OCI-LY7 (cell line): ENCODE measurements at regions not wholly inside any gene's neighbourhood (a gene's known extent, or its start where the extent isn't known, plus 50 kb on each side); places are given as distances from the start of the nearest gene placed in this dataset.

Source experiments
- BruUV-seq: library from RNA; stranded (reverse); fragments of 400-500 nt; replicated peaks from 2 replicates; lab custom pipeline; 2021; lab: Mats Ljungman, UMichigan
- CTCF ChIA-PET: fragments of 300-600 bp; sonication (Branson Sonifier 250); formaldehyde crosslinking; loops from one replicate; lab custom pipeline; 2022; ENCODE audit warnings: antibody characterized with exemption; ENCODE audit not compliant: unreplicated experiment; lab: Charles Lee
- POLR2A ChIA-PET: fragments of 300-600 bp; sonication (Branson Sonifier 250); formaldehyde crosslinking; loops from one replicate; lab custom pipeline; 2022; ENCODE audit warnings: antibody characterized with exemption; lab: Charles Lee
- DNase-seq: peaks from one replicate; pipeline ENCODE4 v3.0.0-alpha.2; 2015; ENCODE audit warnings: low spot score
- H2AFZ ChIP-seq: fragments of 200-600 bp; sonication (generic), shearing (Covaris generic); 2 replicates; pipeline ENCODE4 v1.6.1; 2014; ENCODE audit warnings: mild to moderate bottlenecking, antibody characterized with exemption, low read length, moderate library complexity
- H3K27ac ChIP-seq: fragments of 200-600 bp; sonication (generic); 2 replicates; pipeline ENCODE4 v1.5.1; 2014; ENCODE audit warnings: mixed run types, low read depth, mild to moderate bottlenecking, moderate library complexity, low read length, inconsistent platforms; ENCODE audit not compliant: poor library complexity, severe bottlenecking
- H3K36me3 ChIP-seq: fragments of 200-600 bp; sonication (generic); 2 replicates; pipeline ENCODE4 v1.6.1; 2014; ENCODE audit warnings: mild to moderate bottlenecking, antibody characterized with exemption, low read length, moderate library complexity, mixed read lengths; ENCODE audit not compliant: insufficient read depth
- H3K4me1 ChIP-seq: fragments of 200-600 bp; sonication (generic); 2 replicates; pipeline ENCODE4 v1.5.1; 2014; ENCODE audit warnings: mild to moderate bottlenecking, low read length; ENCODE audit not compliant: insufficient read depth, poor library complexity, severe bottlenecking
- H3K4me2 ChIP-seq: fragments of 200-600 bp; sonication (generic); 2 replicates; pipeline ENCODE4 v1.6.1; 2014; ENCODE audit warnings: mild to moderate bottlenecking, low read length
- H3K4me3 ChIP-seq: fragments of 200-600 bp; sonication (generic); 2 replicates; pipeline ENCODE4 v1.5.1; 2014; ENCODE audit warnings: mild to moderate bottlenecking, low read depth, low read length; ENCODE audit not compliant: poor library complexity, severe bottlenecking
- H3K79me2 ChIP-seq: fragments of 200-600 bp; sonication (generic); 2 replicates; pipeline ENCODE4 v1.6.1; 2016; ENCODE audit warnings: low read depth, mild to moderate bottlenecking, low read length, moderate library complexity, mixed read lengths; ENCODE audit not compliant: insufficient read depth
- H3K9me2 ChIP-seq: fragments of 200-600 bp; sonication (generic); 2 replicates; pipeline ENCODE4 v1.6.1; 2016; ENCODE audit warnings: mild to moderate bottlenecking, low read length, mixed read lengths; ENCODE audit not compliant: insufficient read depth
- H3K9me3 ChIP-seq: fragments of 200-600 bp; sonication (generic); 2 replicates; pipeline ENCODE4 v1.6.1; 2014; ENCODE audit warnings: mild to moderate bottlenecking, mixed run types, low read length, mixed read lengths
- H4K20me1 ChIP-seq: fragments of 200-600 bp; sonication (generic); 2 replicates; pipeline ENCODE4 v1.6.1; 2014; ENCODE audit warnings: mild to moderate bottlenecking, antibody characterized with exemption, low read length, moderate library complexity, mixed read lengths; ENCODE audit not compliant: insufficient read depth
- CTCF ChIP-seq: fragments of 200-600 bp; sonication (generic); conservative IDR thresholded peaks from 2 replicates; pipeline ENCODE4 v1.5.1; 2014; ENCODE audit warnings: mild to moderate bottlenecking, antibody characterized with exemption, low read length, moderate library complexity, mixed read lengths
- EZH2phosphoT487 ChIP-seq: fragments of 200-600 bp; sonication (generic); IDR thresholded peaks from 2 replicates; pipeline ENCODE4 v1.6.1; 2018; ENCODE audit warnings: low read depth, borderline replicate concordance, mild to moderate bottlenecking, mixed run types, antibody characterized with exemption, low read length, moderate library complexity, mixed read lengths
- intact Hi-C: fragments of 100-400 bp; cut with micrococcal nuclease; formaldehyde crosslinking; loops from one replicate; pipeline ENCODE4 v1.10.0; 2022; ENCODE audit not compliant: unreplicated experiment

GRCh38 chr14:51518711-51519110 lies 133.0 kb upstream of the FRMD6 start:
- DNase-seq = no peak
- no peak for TF ChIP-seq EZH2phosphoT487
- TF ChIP-seq CTCF = no peak
- Histone ChIP-seq H3K9me3 (no peaks in the 10 kb centered on the region), H4K20me1 (no peaks in the 10 kb centered on the region), H3K4me2 (no peak overlapping the region), H2AFZ (no peak overlapping the region), H3K36me3 (no peaks in the 10 kb centered on the region), H3K4me1 (no peaks in the 10 kb centered on the region), H3K27ac (no peak overlapping the region), H3K9me2 (no peaks in the 10 kb centered on the region; the same call in 1 of the 2 replicates), H3K79me2 (no peaks in the 10 kb centered on the region), H3K4me3 (no peak overlapping the region)
- CTCF ChIA-PET = no interaction called here
- no TSS peak for BruUV-seq
- POLR2A ChIA-PET = no interaction called here
- intact Hi-C loops = no loop called here

- Histone ChIP-seq H3K4me2 (no peak overlapping the region), H2AFZ (no peak overlapping the region), H3K79me2 (no peaks in the 10 kb centered on the region), H3K9me2 (no peaks in the 10 kb centered on the region; the same call in 1 of the 2 replicates), H3K36me3 (no peaks in the 10 kb centered on the region), H4K20me1 (no peaks in the 10 kb centered on the region), H3K9me3 (no peaks in the 10 kb centered on the region), H3K4me1 (no peaks in the 10 kb centered on the region), H3K4me3 (no peak overlapping the region), H3K27ac (no peak overlapping the region)
- intact Hi-C loops = no loop called here
- no TSS peak for BruUV-seq
- ChIA-PET POLR2A (no interaction called here), CTCF (no interaction called here)
- TF ChIP-seq EZH2phosphoT487 (no peak), CTCF (no peak)
- DNase-seq = no peak
These were observed 131.6 kb upstream of the FRMD6 start for GRCh38 chr14:51520087-51520486.

DNA sequence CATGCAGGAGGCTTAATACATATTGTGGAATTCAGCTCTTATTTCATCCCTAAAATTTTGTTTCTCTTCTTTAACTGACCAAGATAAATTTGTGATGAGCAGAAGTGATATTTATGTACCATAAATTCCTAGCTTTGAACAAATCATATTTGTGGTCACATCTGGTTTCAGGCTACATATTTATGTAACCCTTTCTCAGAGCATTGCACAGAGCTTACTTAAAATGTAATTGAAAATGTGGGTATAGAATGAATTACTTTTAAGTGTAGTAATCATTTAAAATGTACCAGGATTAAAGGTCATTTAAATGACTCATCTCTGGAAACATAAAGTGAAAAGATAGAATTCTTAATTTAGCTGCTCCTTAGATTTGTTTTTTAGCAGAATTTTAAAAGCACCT lies 129.9 kb upstream of the FRMD6 start:
- POLR2A ChIA-PET = interaction anchor here (0.6 to 1.7 kb wide), 2 partner anchors 9 to 12 kb away, joined by 3 to 5 read pairs; no protein-coding TSS in a partner anchor
- Histone ChIP-seq H3K9me3 (no peaks in the 10 kb centered on the region), H3K79me2 (no peaks in the 10 kb centered on the region), H3K4me1 (no peaks in the 10 kb centered on the region), H3K4me3 (no peak overlapping the region), H4K20me1 (no peaks in the 10 kb centered on the region), H2AFZ (no peak overlapping the region), H3K27ac (no peak overlapping the region), H3K4me2 (no peak overlapping the region), H3K9me2 (no peaks in the 10 kb centered on the region; the same call in 1 of the 2 replicates), H3K36me3 (no peaks in the 10 kb centered on the region)
- CTCF ChIA-PET = no interaction called here
- no peak for DNase-seq
- intact Hi-C loops = no loop called here
- no peak for TF ChIP-seq CTCF
- TF ChIP-seq EZH2phosphoT487 = no peak
- BruUV-seq = no TSS peak
